Transverse colon (tissue), 3 donors: ENCODE measurements at regions not wholly inside any gene's neighbourhood (a gene's known extent, or its start where the extent isn't known, plus 50 kb on each side); places are given as distances from the start of the nearest gene placed in this dataset.

Experiments used
- CTCF ChIP-seq, 5 experiments: fragments of 200-600 bp in 3 of 5; fragments of 450-650 bp in 2 of 5; sonication (generic) in 3 of 5; IDR thresholded peaks; 1 replicate in 2 of 5; 2 replicates in 3 of 5; pipeline ENCODE4 v1.5.1; 2016 to 2017; ENCODE audit warnings: antibody characterized with exemption in 5 of 5, inconsistent platforms in 3 of 5, mild to moderate bottlenecking in 2 of 5, moderate library complexity in 1 of 5
- POLR2A ChIP-seq: fragments of 450-650 bp; IDR thresholded peaks from one replicate; pipeline ENCODE4 v1.6.1; 2016; ENCODE audit warnings: antibody characterized with exemption, mild to moderate bottlenecking, moderate library complexity

GRCh38 chr4:32191961-32192360, 1471.8 kb downstream of the PCDH7 start:
- no peak for TF ChIP-seq CTCF (IDR thresholded peaks at IDR 0.05)
- no peak for TF ChIP-seq POLR2A
